ENCODE measurements at regions not wholly inside any gene's neighbourhood (a gene's known extent, or its start where the extent isn't known, plus 50 kb on each side); places are given as distances from the start of the nearest gene placed in this dataset.

- no peaks in the 10 kb centered on the region for H3K27me3 ChIP-seq
- DNase-seq = no peak
- TF ChIP-seq POLR2A (IDR thresholded peaks at IDR 0.05) (no peak), CTCF (IDR thresholded peaks at IDR 0.05 in 4 of 5, conservative IDR thresholded peaks at IDR 0.05 in 1 of 5) (no peak)
- intact Hi-C loops (cut with DNase I; ENCODE audit: low total_unique reads) = no loop called here
- no peak for ATAC-seq
- H3K27ac ChIP-seq = no peak overlapping the region
- H3K9me3 ChIP-seq = peaks cover 0 to 6% (median 0%) of the 10 kb centered on the region in 3 donors
- no peaks in the 10 kb centered on the region for H3K4me1 ChIP-seq
- in situ Hi-C loops (cut with MboI; ENCODE audit: low sequenced_read_pairs in 4 of 4) = no loop called here
- H3K4me3 ChIP-seq = no peak overlapping the region
- H3K36me3 ChIP-seq = no peaks in the 10 kb centered on the region
These were observed 93.1 kb downstream of the TUSC7 start for GRCh38 chr3:116802651-116803050.

GRCh38 chr3:116806351-116806750 is 96.8 kb downstream of the TUSC7 start:
- Histone ChIP-seq H3K27me3 (no peaks in the 10 kb centered on the region), H3K27ac (no peak overlapping the region), H3K4me3 (no peak overlapping the region), H3K36me3 (no peaks in the 10 kb centered on the region), H3K4me1 (no peaks in the 10 kb centered on the region), H3K9me3 (peaks cover 0 to 6% (median 0%) of the 10 kb centered on the region in 3 donors)
- TF ChIP-seq POLR2A (IDR thresholded peaks at IDR 0.05) = no peak
- TF ChIP-seq CTCF (IDR thresholded peaks at IDR 0.05 in 4 of 5, conservative IDR thresholded peaks at IDR 0.05 in 1 of 5) = no peak
- in situ Hi-C loops (cut with MboI; ENCODE audit: low sequenced_read_pairs in 4 of 4) = no loop called here
- intact Hi-C loops (cut with DNase I; ENCODE audit: low total_unique reads) = no loop called here
- DNase-seq (no peak), ATAC-seq (no peak)

- Histone ChIP-seq H3K4me3 (no peak overlapping the region), H3K4me1 (no peaks in the 10 kb centered on the region), H3K27ac (no peak overlapping the region), H3K27me3 (no peaks in the 10 kb centered on the region), H3K9me3 (peaks cover 0 to 6% (median 0%) of the 10 kb centered on the region in 3 donors), H3K36me3 (no peaks in the 10 kb centered on the region)
- in situ Hi-C loops (cut with MboI; ENCODE audit: low sequenced_read_pairs in 4 of 4) = no loop called here
- TF ChIP-seq POLR2A (IDR thresholded peaks at IDR 0.05) (no peak), CTCF (IDR thresholded peaks at IDR 0.05 in 4 of 5, conservative IDR thresholded peaks at IDR 0.05 in 1 of 5) (no peak)
- DNase-seq (no peak), ATAC-seq (no peak)
- intact Hi-C loops (cut with DNase I; ENCODE audit: low total_unique reads) = no loop called here
These were observed 99.1 kb downstream of the TUSC7 start for GRCh38 chr3:116808725-116809124.

- Histone ChIP-seq H3K4me3 (no peak overlapping the region), H3K27me3 (no peaks in the 10 kb centered on the region), H3K36me3 (no peaks in the 10 kb centered on the region), H3K4me1 (no peaks in the 10 kb centered on the region), H3K9me3 (peaks cover 0 to 5% (median 0%) of the 10 kb centered on the region in 3 donors), H3K27ac (no peak overlapping the region)
- DNase-seq = no peak
- ATAC-seq = no peak
- TF ChIP-seq POLR2A (IDR thresholded peaks at IDR 0.05) (no peak), CTCF (IDR thresholded peaks at IDR 0.05 in 4 of 5, conservative IDR thresholded peaks at IDR 0.05 in 1 of 5) (no peak)
- intact Hi-C loops (cut with DNase I; ENCODE audit: low total_unique reads) (no loop called here), in situ Hi-C loops (cut with MboI; ENCODE audit: low sequenced_read_pairs in 4 of 4) (no loop called here)
These were observed 99.6 kb downstream of the TUSC7 start for GRCh38 chr3:116809208-116809607.

- in situ Hi-C loops (cut with MboI; ENCODE audit: low sequenced_read_pairs in 4 of 4) = no loop called here
- Histone ChIP-seq H3K4me3 (no peak overlapping the region), H3K27ac (no peak overlapping the region), H3K9me3 (no peaks in the 10 kb centered on the region), H3K4me1 (no peaks in the 10 kb centered on the region), H3K27me3 (no peaks in the 10 kb centered on the region), H3K36me3 (no peaks in the 10 kb centered on the region)
- ATAC-seq (no peak), DNase-seq (no peak)
- intact Hi-C loops (cut with DNase I; ENCODE audit: low total_unique reads) = no loop called here
- TF ChIP-seq POLR2A (IDR thresholded peaks at IDR 0.05) (no peak), CTCF (IDR thresholded peaks at IDR 0.05 in 4 of 5, conservative IDR thresholded peaks at IDR 0.05 in 1 of 5) (no peak)
These were observed 102.2 kb downstream of the TUSC7 start for GRCh38 chr3:116811754-116812153.

All from gastrocnemius medialis (tissue), 4 donors.